ENCODE measurements at regions not wholly inside any gene's neighbourhood (a gene's known extent, or its start where the extent isn't known, plus 50 kb on each side); places are given as distances from the start of the nearest gene placed in this dataset.

DNA sequence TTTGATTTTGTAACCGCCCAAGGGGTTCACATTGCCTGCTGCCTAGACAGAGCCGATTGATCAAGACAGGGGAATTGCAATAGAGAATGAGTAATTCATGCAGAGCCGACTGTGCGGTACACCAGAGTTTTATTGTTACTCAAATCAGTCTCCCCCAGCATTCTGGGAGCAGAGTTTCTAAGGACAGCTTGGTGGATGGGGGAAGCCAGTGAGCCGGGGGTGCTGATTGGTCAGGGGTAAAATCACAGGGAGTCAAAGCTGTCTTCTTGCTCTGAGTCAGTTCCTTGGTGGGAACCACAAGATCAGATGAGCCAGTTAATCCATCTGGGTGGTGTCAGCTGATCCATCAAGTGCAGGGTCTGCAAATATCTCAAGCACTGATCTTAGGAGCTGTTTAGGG is 60.0 kb upstream of the EZR start:
- no peak for DNase-seq
- no peak overlapping the region for H3K4me3 Mint-ChIP-seq (ENCODE audit: low read depth, unreplicated experiment)
- BruUV-seq (replicated peaks), result no TSS peak
- TF ChIP-seq, protein P1, sequence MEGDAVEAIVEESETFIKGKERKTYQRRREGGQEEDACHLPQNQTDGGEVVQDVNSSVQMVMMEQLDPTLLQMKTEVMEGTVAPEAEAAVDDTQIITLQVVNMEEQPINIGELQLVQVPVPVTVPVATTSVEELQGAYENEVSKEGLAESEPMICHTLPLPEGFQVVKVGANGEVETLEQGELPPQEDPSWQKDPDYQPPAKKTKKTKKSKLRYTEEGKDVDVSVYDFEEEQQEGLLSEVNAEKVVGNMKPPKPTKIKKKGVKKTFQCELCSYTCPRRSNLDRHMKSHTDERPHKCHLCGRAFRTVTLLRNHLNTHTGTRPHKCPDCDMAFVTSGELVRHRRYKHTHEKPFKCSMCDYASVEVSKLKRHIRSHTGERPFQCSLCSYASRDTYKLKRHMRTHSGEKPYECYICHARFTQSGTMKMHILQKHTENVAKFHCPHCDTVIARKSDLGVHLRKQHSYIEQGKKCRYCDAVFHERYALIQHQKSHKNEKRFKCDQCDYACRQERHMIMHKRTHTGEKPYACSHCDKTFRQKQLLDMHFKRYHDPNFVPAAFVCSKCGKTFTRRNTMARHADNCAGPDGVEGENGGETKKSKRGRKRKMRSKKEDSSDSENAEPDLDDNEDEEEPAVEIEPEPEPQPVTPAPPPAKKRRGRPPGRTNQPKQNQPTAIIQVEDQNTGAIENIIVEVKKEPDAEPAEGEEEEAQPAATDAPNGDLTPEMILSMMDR (IDR thresholded peaks at IDR 0.05; ENCODE audit: unreplicated experiment), result no peak
- H3K4me1 Mint-ChIP-seq (ENCODE audit: low read depth, unreplicated experiment), result peaks cover 9% of the 10 kb centered on the region
- intact Hi-C loops (cut with micrococcal nuclease; ENCODE audit: unreplicated experiment), result no loop called here
- H3K27ac Mint-ChIP-seq (ENCODE audit: unreplicated experiment), result no peak overlapping the region
- H3K9me3 Mint-ChIP-seq (ENCODE audit: low read depth, unreplicated experiment), result peaks cover 7% of the 10 kb centered on the region
- CTCF ChIA-PET, result interaction anchor here (0.6 kb wide), 1 partner anchor 252 kb away, joined by 3 read pairs; no protein-coding TSS in a partner anchor
- H3K36me3 Mint-ChIP-seq (ENCODE audit: insufficient read depth, unreplicated experiment), result no peaks in the 10 kb centered on the region
- H3K27me3 Mint-ChIP-seq (ENCODE audit: unreplicated experiment), result no peaks in the 10 kb centered on the region

DNA sequence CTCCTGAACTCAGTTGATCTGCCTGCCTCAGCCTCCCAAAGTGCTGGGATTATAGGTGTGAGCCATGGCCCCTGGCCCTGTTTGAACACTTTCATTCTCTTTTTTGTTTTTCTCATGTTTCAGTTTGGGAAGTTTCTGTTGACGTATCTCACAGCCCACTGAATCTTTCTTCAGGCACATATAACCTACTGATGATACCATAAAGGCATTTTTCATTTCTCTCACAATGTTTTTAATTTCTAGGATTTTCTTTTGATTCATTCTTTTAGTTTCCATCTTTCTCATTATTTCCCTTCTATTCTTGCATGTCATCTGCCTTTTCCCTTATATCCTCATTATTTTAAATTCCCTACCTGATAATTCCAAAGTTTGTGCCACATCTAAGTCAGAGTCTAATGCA is 58.5 kb upstream of the EZR start:
- DNase-seq, result no peak
- H3K9me3 Mint-ChIP-seq (ENCODE audit: low read depth, unreplicated experiment), result peaks cover 7% of the 10 kb centered on the region
- peak overlapping the region; percentile 10 for H3K27ac Mint-ChIP-seq (ENCODE audit: unreplicated experiment)
- no peaks in the 10 kb centered on the region for H3K36me3 Mint-ChIP-seq (ENCODE audit: insufficient read depth, unreplicated experiment)
- no peaks in the 10 kb centered on the region for H3K27me3 Mint-ChIP-seq (ENCODE audit: unreplicated experiment)
- H3K4me1 Mint-ChIP-seq (ENCODE audit: low read depth, unreplicated experiment), result peaks cover 9% of the 10 kb centered on the region
- CTCF ChIA-PET, result no interaction called here
- no peak overlapping the region for H3K4me3 Mint-ChIP-seq (ENCODE audit: low read depth, unreplicated experiment)
- TF ChIP-seq, protein P1 (IDR thresholded peaks at IDR 0.05; ENCODE audit: unreplicated experiment), result no peak
- intact Hi-C loops (cut with micrococcal nuclease; ENCODE audit: unreplicated experiment), result no loop called here
- no TSS peak for BruUV-seq (replicated peaks)

DNA sequence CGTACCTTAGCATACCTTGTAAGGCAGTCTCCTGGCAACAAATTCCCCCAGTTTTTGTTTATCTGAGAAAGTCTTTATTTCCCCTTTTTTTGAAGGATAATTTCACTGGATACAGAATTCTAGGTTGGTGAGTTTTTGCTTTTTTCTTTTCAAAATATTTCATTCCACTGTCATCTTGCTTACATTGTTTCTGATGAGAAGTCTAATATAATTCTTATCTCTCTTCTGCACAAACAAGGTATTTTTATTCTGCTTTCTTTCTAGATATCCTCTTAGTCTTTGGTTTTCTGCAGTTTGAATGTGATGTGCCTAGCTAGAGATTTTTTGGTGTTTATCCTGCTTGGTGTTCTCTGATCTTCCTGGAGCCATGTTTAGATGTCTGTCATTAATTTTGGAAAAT is 57.7 kb upstream of the EZR start:
- intact Hi-C loops (cut with micrococcal nuclease; ENCODE audit: unreplicated experiment), result no loop called here
- Mint-ChIP-seq H3K4me3 (ENCODE audit: low read depth, unreplicated experiment) (no peak overlapping the region), H3K27ac (ENCODE audit: unreplicated experiment) (no peak overlapping the region), H3K9me3 (ENCODE audit: low read depth, unreplicated experiment) (peaks cover 7% of the 10 kb centered on the region), H3K27me3 (ENCODE audit: unreplicated experiment) (no peaks in the 10 kb centered on the region), H3K36me3 (ENCODE audit: insufficient read depth, unreplicated experiment) (no peaks in the 10 kb centered on the region), H3K4me1 (ENCODE audit: low read depth, unreplicated experiment) (peaks cover 9% of the 10 kb centered on the region)
- BruUV-seq (replicated peaks), result no TSS peak
- DNase-seq, result no peak
- TF ChIP-seq, protein P1 (IDR thresholded peaks at IDR 0.05; ENCODE audit: unreplicated experiment), result no peak
- CTCF ChIA-PET, result interaction anchor here (1.3 kb wide), 1 partner anchor 23 kb away, joined by 3 read pairs; no protein-coding TSS in a partner anchor

DNA sequence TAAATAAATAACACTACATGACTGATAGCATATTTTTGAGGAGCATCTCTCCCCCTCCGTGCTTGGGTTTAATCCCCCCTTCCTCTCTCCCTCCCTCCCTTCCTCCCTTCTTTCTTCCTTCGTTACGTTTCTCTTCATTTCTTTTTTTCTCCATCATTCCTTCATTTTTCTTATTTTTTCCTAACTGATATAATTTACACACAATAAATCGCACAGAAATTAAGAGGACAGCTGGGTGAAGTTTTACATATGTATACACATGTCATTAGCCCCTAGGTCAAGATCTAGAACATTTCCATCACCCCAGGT is 51.4 kb upstream of the EZR start:
- Mint-ChIP-seq H3K4me3 (ENCODE audit: low read depth, unreplicated experiment) (peak overlapping the region; percentile 70), H3K4me1 (ENCODE audit: low read depth, unreplicated experiment) (peaks cover 28% of the 10 kb centered on the region), H3K36me3 (ENCODE audit: insufficient read depth, unreplicated experiment) (peaks cover 45% of the 10 kb centered on the region), H3K9me3 (ENCODE audit: low read depth, unreplicated experiment) (no peaks in the 10 kb centered on the region), H3K27me3 (ENCODE audit: unreplicated experiment) (no peaks in the 10 kb centered on the region), H3K27ac (ENCODE audit: unreplicated experiment) (peak overlapping the region; percentile 99)
- intact Hi-C loops (cut with micrococcal nuclease; ENCODE audit: unreplicated experiment), result loop anchor here (1.0 kb wide), 1 partner anchor 37 kb away; no protein-coding TSS in a partner anchor
- DNase-seq, result no peak
- no TSS peak for BruUV-seq (replicated peaks)
- CTCF ChIA-PET, result interaction anchor here (1.2 to 2.8 kb wide), 3 partner anchors 17 to 38 kb away, joined by 3 to 17 read pairs (median 7); no protein-coding TSS in a partner anchor
- TF ChIP-seq, protein P1 (IDR thresholded peaks at IDR 0.05; ENCODE audit: unreplicated experiment), result no peak
